Activated T-cell treated with anti-CD3 and anti-CD28 coated beads for 48 hours (primary cell): ENCODE measurements at regions not wholly inside any gene's neighbourhood (a gene's known extent, or its start where the extent isn't known, plus 50 kb on each side); places are given as distances from the start of the nearest gene placed in this dataset.
"Not testable (repeated sequence)": the region's sequence is repeated elsewhere in the genome, so short reads cannot be mapped to it uniquely, and the experiment has no call there.

Experiments used
- DNase-seq: peaks from one replicate; pipeline ENCODE4 v3.0.0-alpha.2; 2020; ENCODE audit warnings: low read depth

DNA sequence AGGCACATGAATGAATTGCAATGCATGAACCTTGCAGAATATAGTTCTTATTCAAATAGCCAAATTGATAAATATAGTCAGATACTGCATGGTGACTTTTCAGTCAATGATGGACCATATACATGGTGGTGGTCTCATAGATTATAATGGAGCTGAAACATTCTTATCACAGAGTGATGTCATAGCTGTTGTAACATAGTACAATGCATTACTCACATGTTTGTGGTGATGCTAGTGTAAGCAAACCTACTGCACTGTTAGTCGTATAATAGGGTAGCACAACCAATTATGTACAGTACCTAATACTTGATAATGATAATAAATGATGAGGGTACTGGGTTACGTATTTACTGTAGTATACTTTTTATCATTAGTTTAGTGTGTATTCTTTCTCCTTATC lies 280.3 kb downstream of the BCAT1 start:
- DNase-seq, result no peak

DNA sequence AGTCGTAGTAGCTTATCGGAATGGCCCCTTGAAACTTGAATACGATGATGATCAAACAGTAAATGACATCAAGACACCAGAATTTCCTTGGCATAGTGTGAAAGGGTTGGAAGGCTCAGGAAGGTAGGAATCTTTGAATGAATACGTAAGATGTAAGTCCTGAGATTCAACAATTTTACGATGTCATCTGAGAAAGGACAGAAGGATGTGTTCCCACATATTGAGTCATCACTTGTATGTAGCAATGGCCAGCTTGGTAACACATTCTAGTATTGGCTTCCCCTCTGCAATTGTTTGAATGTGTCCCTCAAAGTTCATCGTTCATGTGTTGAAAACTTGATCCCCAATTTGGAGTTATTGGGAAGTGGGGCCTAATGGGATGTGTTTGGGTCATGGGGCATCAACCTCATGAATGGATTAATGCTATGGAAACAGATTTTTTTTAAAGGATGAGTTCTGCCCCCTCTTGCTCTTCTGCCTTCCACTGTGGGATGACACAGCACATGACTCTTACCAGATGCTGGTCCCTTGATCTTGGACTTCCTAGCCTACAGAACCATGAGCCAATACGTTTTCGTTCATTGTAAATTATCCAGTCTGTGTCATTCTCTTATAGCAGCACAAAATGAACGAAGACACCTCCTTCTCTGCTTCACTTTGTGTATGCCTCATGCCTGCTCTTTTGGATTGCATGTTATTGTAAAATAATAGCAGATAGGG lies 284.6 kb downstream of the BCAT1 start:
- no peak for DNase-seq

DNA sequence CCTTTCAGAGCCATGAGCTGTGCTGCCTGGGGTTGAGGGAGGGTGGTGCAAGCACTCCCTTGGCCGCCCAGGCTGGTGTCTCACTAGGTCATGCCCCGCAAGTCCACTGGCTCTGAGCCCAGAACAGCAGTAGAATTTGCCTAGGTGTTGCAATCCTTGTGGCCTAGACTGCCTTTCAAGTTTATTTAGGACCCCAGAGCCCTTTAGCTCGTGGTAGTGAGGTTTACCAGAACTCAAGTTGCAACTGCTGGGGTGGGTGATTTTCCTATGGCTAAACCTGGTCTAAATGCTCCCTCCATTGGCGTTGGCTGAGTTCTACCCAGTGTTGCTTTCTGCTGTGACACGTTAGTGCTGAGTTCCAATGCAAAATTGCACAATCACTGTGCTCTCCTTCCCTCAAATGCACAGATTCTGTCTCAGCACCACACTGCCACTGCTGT lies 287.2 kb downstream of the BCAT1 start:
- no peak for DNase-seq

DNA sequence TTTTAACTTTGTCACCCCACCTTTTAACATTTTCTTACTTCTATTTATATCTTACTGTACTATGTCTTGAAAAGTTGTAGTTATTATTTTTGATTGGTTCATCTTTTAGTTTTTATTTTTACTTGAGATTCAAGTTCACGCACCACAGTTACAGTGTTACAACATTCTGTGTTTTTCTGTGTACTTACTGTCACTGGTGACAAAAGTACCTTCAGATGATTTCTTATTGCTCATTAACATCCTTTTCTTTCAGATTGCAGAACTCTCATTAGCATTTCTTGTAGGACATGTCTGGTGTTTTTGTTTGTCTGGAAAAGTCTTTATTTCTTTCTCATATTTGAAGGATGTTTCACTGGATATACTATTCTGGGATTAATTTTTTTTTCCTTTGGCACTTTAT lies 289.9 kb downstream of the BCAT1 start:
- DNase-seq, result no peak

DNA sequence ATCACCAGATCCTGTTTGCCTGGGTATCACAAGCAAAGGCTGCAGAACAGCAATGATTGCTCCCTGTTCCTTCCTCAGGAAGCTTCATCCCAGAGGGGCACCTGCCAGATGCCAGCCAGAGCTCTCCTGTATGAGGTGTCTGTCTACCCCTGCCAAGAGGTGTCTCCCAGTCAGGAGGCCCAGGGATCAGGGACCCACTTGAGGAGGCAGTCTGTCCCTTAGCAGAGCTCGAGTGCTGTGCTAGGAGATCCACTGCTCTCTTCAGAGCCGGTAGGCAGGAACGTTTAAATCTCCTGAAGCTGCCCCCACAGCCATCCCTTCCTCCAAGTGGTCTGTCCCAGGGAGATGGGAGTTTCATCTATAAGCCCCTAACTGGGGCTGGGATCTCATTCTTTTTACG lies 294.6 kb downstream of the BCAT1 start:
- not testable (repeated sequence) for DNase-seq

DNA sequence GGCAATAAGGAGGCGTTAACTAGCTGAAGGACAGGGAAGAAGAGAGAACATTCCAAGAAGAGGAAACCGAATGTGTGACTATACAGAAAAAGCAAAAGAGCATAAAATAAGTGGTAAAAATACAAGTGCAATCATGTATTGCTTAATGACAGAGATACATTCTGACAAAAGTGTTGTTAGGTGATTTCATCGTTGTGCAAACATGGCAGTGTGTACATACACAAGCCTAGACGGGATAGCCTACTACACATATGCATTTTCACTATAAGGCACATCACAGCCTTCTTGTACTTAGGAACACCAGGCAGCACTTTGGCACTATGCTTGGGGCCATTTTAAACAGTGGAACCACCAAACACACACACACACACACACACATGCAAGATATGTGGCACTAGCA lies 299.3 kb downstream of the BCAT1 start:
- no peak for DNase-seq

DNA sequence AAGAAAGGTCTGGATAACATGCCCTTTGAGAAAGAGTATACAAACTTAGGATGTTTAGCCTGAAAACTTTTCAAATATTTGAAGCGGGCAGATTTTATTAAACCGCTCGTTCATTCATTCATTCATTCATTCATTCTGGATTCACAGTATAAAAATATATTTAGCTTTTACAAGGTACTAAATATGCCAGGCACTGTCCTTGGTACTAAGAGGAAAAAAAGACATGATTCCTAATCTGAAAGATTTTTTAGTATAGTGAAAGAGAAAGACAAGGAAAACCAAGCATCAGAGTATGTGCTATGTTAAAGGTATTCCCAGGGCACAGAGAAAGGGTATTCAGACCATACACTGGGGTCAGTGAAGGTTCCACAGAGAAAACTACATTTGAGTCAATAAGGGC lies 299.7 kb downstream of the BCAT1 start:
- DNase-seq, result no peak

DNA sequence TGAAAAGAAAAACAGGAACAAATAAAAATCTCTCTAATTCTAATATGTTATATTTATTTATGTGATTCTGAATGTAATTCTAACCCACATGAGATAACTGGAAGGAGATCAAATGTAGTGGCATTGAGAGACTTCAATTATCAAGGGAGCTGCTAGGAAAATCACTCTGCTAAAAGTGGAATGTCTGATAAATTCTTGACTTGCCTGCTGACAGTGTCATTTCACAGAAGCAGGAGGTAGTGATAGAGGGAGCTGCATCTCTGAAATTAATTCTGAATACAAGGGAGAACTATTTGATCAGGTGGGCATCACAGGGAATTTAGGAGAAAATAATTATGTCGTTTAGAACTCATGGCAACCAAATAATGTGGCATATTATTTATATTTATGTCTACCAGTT lies 303.6 kb downstream of the BCAT1 start:
- no peak for DNase-seq

DNA sequence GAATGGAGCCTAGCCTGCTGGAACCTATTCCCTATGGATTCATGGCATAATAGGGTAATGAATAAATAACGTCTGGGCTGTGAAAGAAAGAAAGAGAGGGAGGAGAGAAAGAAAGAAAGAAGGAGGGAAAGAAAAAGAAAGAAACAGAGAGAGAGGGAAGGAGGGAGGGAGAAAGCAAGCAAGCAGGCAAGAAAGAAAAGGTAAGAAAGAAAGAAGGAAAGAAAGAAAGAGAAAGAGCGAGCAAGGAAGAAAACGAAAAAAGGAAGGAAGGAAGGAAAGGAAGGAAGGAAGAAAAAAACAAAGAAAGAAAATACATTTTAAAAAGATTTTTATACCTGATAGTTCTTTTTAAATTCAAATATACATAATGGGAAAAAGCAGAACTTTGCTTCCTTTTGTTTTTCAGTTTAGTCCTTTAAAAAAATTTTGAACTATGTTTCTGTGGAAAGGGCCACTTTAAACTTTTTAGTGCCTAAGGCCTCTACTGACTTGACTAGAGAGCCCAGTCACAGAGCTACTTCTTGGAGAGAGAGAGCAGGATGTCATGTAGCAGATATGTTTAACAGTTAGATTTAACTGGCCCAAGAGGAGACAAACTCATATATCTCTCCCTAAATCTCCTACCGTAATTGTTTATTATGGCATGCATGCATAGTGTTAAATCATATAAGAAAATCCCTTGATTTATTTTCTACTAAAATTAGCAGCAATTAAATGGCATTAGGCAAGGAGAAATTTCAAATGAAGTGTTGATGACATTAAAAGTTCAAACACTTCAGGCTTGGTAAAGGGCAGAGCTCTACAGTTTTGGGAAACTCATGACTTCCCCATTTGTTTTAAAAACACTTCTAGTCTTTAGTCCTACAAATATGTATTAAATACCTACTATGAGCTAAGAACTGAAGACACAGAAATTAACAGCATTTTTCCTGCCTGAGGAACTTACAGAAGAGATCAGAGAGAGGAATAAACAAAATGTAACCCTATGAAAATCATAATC lies 305.5 kb downstream of the BCAT1 start:
- DNase-seq, result no peak

DNA sequence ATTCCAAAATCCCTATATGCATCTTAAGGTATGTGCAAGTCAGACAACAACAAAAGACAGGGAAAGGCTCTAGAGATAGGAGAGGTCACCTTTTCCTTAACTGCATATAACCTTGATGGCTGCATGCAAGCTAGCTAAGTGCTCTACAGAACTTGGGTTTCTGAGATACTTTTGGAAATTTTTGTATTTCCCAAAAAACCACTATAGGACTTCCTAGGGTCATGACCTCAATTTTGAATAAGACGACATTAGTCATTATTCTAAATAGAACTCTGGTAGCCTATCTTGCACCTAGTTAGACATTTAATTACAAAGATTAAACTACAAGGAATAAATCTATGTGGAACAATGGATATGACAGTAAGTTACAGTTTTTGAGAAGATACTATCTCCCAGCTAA lies 309.3 kb downstream of the BCAT1 start:
- DNase-seq, result no peak

DNA sequence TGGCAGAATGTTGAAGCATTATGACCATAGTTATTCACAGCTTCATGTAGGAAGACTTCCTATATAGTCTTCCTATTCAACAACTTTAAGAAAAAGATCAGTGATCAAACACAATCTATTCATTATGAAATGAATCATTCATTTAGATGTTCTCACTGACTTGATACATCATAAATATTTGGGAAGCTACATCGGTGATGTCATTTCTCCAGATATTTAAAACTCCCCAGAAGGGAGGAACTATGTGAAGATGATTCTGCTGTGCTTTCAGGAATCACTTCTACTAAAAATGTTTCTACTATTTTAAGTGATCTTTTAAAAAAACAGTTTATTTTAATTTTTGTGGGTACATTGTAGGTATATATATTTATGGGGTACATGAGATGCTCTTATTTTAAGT lies 316.4 kb downstream of the BCAT1 start:
- DNase-seq, result no peak

DNA sequence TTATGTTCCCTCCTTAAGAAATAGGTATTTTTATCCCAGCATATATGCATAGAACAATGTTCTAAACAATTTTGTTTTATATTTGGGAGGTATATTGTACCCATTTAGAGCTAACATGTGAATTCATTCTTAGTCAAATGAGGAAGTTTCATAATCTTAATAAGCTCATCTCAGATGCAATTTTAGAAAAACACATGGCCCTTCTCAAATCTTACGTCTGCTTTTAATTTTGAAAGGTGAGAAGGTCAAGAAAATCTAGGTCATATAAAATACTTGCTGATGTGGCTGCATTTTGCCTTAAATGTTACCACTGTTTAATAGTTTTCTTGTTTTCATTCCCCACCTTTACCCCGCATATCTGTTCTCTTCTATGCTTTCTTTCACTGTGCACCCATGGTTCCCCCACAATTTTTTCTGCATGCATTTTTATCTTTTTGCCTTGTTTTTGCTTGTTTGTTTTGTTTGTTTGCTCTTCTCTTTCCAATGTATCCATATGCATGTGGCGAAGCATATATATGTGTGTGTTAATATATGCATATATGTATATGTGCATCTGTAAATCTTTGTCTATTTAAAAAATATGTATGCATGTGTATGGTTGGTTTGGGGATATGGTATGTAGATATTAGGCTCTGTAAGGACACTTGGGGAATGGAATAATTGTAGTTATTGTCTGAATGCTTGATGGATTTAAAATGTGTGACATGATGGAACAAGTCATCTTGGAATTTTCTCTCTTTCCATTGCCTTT lies 317.1 kb downstream of the BCAT1 start:
- no peak for DNase-seq

DNA sequence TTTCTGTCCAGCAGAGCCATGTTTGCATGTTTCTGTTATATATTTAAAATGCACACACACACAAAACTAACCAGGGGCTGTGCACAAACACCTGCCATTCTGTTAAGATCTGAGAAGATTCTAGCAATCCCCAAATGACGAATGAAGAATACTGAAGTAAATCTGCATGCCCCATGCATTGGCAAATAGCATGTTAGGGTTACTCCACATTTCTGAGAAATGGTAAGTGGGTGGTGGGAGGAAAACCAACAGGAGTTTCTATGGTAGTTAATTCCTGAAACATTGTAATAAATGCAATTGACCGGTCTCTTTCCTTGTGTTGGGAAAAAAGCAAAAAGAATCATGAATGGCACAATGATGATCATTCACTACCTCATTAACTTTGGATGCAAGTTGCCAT lies 318.0 kb downstream of the BCAT1 start:
- no peak for DNase-seq

DNA sequence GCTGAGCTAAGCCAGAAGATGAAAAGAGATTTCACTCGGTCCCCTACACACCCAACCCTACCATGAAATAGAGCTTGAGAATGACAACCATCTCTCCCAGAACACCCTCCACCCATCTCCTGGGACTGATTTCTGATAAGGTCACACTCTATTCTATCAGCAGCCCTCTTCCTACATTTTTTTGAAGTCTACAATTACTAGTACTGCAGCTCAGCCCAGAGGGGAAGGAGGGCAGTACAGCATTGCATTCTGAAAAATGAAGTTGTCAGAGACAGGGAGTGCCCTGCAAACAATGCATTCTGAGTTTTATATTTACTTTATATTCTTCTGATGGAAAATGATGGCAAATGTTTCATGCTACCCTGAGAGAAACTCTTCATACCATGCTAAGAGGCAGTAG lies 318.5 kb downstream of the BCAT1 start:
- no peak for DNase-seq

DNA sequence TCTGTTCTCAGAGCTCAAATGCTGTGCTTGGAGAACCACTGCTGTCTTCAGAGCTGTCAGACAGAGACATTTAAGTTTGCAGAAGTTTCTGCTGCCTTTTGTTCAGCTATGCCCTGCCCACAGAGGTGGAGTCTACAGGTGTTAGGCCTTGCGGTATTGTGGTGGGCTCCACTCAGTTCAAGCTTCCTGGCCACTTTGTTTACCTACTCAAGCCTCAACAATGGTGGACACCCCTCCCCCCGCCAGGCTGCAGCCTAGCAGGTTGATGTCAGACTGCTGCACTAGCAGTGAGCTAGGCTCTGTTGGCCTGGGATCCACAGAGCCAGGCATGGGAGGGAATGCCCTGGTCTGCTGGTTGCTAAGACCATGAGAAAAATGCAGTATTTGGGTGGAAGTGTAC lies 323.8 kb downstream of the BCAT1 start:
- no peak for DNase-seq

DNA sequence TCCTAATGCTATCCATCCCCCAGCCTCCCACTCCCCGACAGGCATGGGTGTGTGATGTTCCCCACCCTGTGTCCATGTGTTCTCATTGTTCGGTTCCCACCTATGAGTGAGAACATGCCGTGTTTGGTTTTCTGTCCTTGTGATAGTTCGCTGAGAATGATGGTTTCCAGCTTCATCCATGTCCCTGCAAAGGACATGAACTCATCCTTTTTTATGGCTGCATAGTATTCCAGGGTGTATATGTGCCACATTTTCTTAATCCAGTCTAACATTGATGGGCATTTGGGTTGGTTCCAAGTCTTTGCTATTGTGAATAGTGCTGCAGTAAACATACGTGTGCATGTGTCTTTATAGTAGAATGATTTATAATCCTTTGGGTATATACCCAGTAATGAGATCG lies 328.9 kb downstream of the BCAT1 start:
- not testable (repeated sequence) for DNase-seq

DNA sequence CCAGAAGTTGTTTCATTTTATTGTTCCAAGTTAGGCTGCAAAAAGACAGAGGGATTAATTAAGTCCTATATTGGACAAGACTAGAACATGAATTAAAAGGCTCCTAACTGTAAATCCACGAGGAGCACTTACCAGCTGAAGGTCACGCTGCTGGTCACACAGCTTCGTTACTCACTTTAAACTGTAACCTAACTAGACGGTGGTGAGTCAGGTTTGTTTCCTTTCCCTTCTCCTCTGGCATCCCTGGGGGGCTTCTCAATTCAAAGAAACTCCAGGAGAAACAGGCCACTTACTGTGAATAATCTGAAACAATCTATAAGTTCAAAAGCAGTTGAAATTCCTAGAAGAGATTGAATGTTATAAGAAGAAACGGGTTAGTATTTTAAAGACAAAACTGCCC lies 331.4 kb downstream of the BCAT1 start:
- DNase-seq, result no peak

DNA sequence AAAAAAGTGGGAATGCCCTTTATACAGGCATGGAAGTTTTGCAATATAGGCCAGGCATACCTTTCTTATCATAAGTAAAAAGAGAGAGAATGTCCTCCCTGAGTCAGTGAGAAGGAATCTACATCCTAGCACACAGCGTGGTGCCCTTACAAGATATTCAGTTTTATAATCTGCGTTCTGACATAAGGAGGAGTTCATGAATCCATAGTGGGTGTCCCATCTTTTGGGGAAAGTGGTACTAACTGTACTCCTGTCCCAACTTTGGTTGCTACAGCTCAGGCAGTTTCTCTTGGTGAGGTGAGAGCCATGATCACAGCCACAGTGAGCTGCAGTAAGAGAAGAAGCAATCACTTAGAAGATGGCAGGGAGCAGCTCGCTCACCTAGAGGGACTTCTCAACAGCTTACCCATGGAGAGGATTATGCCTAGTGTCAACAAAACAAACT lies 332.9 kb downstream of the BCAT1 start:
- no peak for DNase-seq

DNA sequence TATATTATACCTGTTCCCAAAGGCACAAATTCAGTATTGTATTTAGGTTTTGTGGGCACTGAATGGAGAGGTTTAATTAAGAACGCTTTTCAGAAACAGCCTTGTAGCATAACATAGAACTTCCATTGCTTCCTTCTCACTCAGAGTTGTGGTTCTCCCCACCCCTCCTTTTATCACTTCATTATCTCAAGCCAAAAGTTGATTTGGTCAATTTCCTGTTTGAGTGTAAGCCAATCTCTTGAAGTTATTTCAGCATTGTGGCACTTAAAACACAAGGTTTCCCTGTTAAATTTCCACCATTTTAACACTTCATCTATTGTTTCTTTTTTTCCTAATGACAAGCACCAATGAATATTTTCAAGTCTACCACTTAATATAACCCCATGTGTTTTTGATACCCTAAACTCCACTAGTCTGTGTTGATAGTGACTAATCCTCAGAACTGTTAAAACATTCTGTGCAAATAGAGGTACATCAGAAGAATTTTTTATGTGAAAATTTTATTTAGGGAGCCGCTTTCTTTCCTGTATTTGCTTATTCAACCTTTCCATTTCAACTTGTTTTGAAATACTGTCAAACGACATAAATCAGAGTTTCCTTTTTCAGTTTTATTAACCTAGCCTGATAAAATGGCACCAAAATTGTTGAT lies 340.1 kb downstream of the BCAT1 start:
- no peak for DNase-seq

DNA sequence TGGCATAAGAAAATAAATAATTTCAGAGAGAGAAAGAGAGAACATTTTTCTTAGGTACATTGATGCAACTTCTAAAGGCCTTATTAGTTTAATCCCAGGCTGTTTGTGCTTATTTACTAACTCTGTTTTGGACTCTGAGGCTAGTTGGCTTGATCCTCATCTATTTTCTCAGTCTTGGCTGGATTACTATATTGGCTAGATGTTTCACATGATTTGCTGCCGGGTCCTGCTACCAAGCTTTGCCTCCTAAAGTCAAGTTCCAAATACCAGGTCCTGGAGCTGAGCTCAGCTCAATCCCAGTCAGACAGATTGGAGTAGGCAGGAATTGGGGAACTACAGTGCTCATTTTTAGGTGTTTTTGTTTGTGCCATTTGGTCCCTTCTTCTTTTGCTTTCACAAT lies 340.8 kb downstream of the BCAT1 start:
- DNase-seq, result no peak

DNA sequence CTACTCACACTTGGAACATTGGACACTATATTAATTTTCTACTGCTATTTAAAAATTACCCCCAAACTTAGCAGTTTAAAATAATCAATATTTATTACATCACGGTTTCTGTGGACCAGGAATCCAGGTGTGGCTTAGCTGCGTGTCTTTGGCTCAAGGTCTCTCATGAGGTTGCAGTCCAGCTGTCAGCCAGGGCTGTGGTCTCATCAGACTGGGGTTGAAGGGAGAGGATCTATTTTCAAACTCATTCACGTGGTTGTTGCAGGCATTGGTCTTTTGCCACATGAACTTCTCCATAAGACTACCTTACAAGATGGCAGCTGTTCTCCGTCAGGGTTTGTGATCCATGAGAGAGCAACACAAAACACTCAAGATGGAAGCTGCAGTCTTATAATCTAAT lies 343.0 kb downstream of the BCAT1 start:
- no peak for DNase-seq

DNA sequence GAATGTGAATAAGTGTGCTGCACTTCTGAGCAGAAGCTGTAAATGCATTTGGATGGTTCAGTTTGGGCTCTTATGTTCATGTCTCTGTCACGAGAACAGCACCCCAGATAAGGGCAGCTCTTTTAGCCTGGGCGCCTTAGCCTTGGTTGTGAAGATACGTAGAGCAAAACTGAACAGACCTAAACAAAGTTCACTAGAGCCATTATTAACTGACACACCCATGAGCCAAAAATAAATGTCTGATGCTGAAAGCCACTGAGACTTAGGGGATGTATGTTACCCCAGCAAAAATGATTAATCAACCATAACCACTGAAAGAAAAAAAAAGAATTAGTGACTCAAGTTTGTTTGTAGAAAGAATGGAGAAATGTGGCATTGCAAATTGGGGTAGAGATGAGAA lies 343.4 kb downstream of the BCAT1 start:
- no peak for DNase-seq
